DOHH2 (cell line): ENCODE measurements at regions not wholly inside any gene's neighbourhood (a gene's known extent, or its start where the extent isn't known, plus 50 kb on each side); places are given as distances from the start of the nearest gene placed in this dataset.

Experiments
- H3F3A ChIP-seq: fragments of 200-600 bp; sonication (generic), shearing (Covaris generic); 2 replicates; pipeline ENCODE4 v1.6.0; 2016; ENCODE audit warnings: antibody characterized with exemption, mild to moderate bottlenecking; ENCODE audit not compliant: control insufficient read depth, insufficient read depth
- H3K27ac ChIP-seq: fragments of 200-600 bp; sonication (generic); 2 replicates; pipeline ENCODE4 v1.5.1; 2014; ENCODE audit warnings: low read depth, mild to moderate bottlenecking, low read length, moderate library complexity
- H3K27me3 ChIP-seq: fragments of 200-600 bp; sonication (generic); 2 replicates; pipeline ENCODE4 v1.6.1; 2014; ENCODE audit warnings: mild to moderate bottlenecking, low read length, mixed read lengths; ENCODE audit not compliant: control insufficient read depth
- H3K36me3 ChIP-seq: fragments of 200-600 bp; sonication (generic); 2 replicates; pipeline ENCODE4 v1.6.1; 2014; ENCODE audit warnings: mild to moderate bottlenecking, low read length, moderate library complexity, mixed read lengths; ENCODE audit not compliant: control insufficient read depth
- H3K4me1 ChIP-seq: fragments of 200-600 bp; sonication (generic); 2 replicates; pipeline ENCODE4 v1.6.1; 2014; ENCODE audit warnings: mild to moderate bottlenecking, low read length, mixed read lengths; ENCODE audit not compliant: control insufficient read depth
- H3K4me2 ChIP-seq: fragments of 200-600 bp; sonication (generic); 2 replicates; pipeline ENCODE4 v1.6.0; 2014; ENCODE audit warnings: mild to moderate bottlenecking, low read length, moderate library complexity
- H3K4me3 ChIP-seq: fragments of 200-600 bp; sonication (generic); 2 replicates; pipeline ENCODE4 v1.5.1; 2014; ENCODE audit warnings: mild to moderate bottlenecking, low read length, mixed read lengths
- H3K79me2 ChIP-seq: fragments of 200-600 bp; sonication (generic); 2 replicates; pipeline ENCODE4 v1.6.1; 2014; ENCODE audit warnings: mild to moderate bottlenecking, low read length, mixed read lengths; ENCODE audit not compliant: control insufficient read depth
- H3K9me2 ChIP-seq: fragments of 200-600 bp; sonication (generic); replicated peaks from 2 replicates; pipeline ENCODE4 v1.6.1; 2014; ENCODE audit warnings: mild to moderate bottlenecking, low read length, mixed read lengths; ENCODE audit not compliant: control insufficient read depth
- H3K9me3 ChIP-seq: fragments of 200-600 bp; sonication (generic); 2 replicates; pipeline ENCODE4 v1.6.1; 2014; ENCODE audit warnings: antibody characterized with exemption, low read length, mixed read lengths; ENCODE audit not compliant: control insufficient read depth, insufficient read depth
- H4K20me1 ChIP-seq: fragments of 200-600 bp; sonication (generic); 2 replicates; pipeline ENCODE4 v1.6.0; 2014; ENCODE audit warnings: low read depth, mild to moderate bottlenecking, antibody characterized with exemption, low read length, moderate library complexity; ENCODE audit not compliant: control insufficient read depth, insufficient read depth
- EZH2phosphoT487 ChIP-seq: fragments of 200-600 bp; sonication (generic); IDR thresholded peaks from 2 replicates; pipeline ENCODE4 v1.6.1; 2017; ENCODE audit warnings: borderline replicate concordance, mild to moderate bottlenecking, antibody characterized with exemption, low read length, moderate library complexity, mixed read lengths
- TF ChIP-seq, protein P1 (sequence below): fragments of 200-600 bp; sonication (generic); IDR thresholded peaks from one replicate; pipeline ENCODE4 v1.5.1; 2014; ENCODE audit warnings: antibody characterized with exemption, mild to moderate bottlenecking, low read depth, low read length; ENCODE audit not compliant: poor library complexity, severe bottlenecking

DNA sequence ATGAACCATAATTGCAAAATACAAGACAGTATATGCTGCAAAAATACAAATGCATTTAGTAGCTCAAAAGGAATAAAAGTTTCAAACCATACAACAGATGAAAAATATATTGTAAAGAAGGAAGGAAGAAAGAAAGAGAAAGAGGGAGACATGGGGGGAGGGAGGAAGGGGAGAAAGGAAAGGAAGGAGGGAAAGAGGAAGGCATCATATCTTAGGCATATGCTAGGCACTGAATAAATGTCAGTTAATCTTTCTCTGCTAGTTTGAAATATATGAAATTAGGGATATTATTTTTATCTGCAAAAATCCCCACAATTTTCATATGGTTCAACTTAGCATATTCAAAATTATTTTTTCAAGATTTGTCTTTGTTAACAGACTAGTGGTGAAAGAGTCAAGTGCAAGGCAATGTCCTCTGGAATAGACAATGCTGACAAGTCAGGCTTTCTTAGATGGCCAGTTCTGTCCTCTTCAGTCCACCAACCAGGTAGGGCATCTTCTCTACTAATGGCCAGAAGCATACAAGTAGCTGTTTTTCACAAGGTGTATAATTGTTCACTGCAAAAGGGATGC, 506.4 kb downstream of the PRKD1 start:
- Histone ChIP-seq H3K27me3 (no peaks in the 10 kb centered on the region), H3K36me3 (no peaks in the 10 kb centered on the region), H4K20me1 (no peaks in the 10 kb centered on the region), H3K79me2 (no peaks in the 10 kb centered on the region), H3F3A (no peaks in the 10 kb centered on the region), H3K4me3 (no peak overlapping the region), H3K27ac (no peak overlapping the region), H3K9me2 (no peaks in the 10 kb centered on the region), H3K4me1 (no peaks in the 10 kb centered on the region), H3K4me2 (no peak overlapping the region), H3K9me3 (no peaks in the 10 kb centered on the region)
- TF ChIP-seq EZH2phosphoT487: no peak
- TF ChIP-seq, protein P1, sequence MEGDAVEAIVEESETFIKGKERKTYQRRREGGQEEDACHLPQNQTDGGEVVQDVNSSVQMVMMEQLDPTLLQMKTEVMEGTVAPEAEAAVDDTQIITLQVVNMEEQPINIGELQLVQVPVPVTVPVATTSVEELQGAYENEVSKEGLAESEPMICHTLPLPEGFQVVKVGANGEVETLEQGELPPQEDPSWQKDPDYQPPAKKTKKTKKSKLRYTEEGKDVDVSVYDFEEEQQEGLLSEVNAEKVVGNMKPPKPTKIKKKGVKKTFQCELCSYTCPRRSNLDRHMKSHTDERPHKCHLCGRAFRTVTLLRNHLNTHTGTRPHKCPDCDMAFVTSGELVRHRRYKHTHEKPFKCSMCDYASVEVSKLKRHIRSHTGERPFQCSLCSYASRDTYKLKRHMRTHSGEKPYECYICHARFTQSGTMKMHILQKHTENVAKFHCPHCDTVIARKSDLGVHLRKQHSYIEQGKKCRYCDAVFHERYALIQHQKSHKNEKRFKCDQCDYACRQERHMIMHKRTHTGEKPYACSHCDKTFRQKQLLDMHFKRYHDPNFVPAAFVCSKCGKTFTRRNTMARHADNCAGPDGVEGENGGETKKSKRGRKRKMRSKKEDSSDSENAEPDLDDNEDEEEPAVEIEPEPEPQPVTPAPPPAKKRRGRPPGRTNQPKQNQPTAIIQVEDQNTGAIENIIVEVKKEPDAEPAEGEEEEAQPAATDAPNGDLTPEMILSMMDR: no peak

DNA sequence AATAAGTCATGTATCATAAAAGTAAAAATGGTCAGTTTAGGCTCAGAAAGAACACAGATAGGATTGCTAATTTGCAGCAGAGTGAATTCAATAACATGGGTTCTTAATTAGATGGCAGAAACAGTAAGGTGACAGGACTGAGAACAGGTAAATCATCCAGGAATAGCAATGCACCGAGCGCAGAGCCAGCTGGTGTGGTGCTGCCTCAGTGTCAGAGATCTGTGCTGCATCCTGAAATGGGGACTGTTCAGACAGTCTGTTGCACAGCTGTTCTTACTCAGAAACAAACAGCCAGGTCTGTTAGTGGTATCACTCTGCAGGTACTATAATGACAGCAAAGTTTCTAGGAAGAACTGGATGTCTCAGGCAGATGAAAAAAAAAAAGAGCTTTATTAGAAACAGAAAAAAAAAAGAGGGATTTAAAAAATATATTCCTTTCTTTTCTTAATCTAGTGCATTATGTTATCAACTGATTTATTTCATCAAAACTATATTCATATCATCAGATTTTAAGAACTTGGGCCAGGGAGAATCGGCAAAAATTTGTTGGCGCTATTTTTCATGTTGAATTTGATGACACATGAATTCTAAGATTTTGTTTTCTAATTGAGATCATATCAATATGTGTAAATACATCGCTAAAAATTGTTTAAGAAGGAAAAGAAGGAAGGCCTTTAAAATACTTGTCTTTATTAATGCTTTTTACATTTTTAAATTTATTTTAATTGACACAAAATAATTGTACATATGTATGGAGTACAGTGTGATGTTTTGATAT, 501.8 kb downstream of the PRKD1 start:
- Histone ChIP-seq H3K27me3 (no peaks in the 10 kb centered on the region), H3K9me2 (no peaks in the 10 kb centered on the region), H3K4me2 (no peak overlapping the region), H3K9me3 (no peaks in the 10 kb centered on the region), H3K36me3 (no peaks in the 10 kb centered on the region), H3K27ac (no peak overlapping the region), H3F3A (no peaks in the 10 kb centered on the region), H3K4me1 (no peaks in the 10 kb centered on the region), H4K20me1 (no peaks in the 10 kb centered on the region), H3K4me3 (no peak overlapping the region), H3K79me2 (no peaks in the 10 kb centered on the region)
- TF ChIP-seq EZH2phosphoT487: no peak
- TF ChIP-seq, protein P1: no peak

DNA sequence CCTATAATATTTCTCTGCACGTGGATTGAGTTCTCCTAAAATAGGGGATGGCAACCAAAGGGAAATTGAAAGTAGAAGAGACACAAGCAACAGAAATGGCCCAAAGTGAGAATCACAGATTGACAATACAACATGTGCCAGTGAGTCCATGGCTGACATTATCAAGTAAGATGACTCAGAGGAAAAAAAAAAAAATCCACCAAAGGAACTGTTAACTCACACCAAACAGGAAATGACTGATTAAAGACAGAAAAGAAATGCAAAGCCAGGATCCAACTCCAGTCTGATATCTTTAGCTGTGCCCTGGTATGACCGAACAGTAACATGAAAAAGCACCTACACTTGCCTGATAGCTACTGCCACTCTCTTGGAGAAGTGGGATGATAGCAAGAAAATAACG, 485.0 kb downstream of the PRKD1 start:
- no peaks in the 10 kb centered on the region for H3K79me2 ChIP-seq
- H3K4me2 ChIP-seq: no peak overlapping the region
- no peaks in the 10 kb centered on the region for H3K9me2 ChIP-seq
- H3K4me1 ChIP-seq: no peaks in the 10 kb centered on the region
- no peaks in the 10 kb centered on the region for H4K20me1 ChIP-seq
- no peak overlapping the region for H3K27ac ChIP-seq
- no peaks in the 10 kb centered on the region for H3K9me3 ChIP-seq
- H3K4me3 ChIP-seq: no peak overlapping the region
- TF ChIP-seq, protein P1: no peak
- no peak for TF ChIP-seq EZH2phosphoT487
- H3K36me3 ChIP-seq: no peaks in the 10 kb centered on the region
- H3F3A ChIP-seq: no peaks in the 10 kb centered on the region
- no peaks in the 10 kb centered on the region for H3K27me3 ChIP-seq
